ENCODE measurements at regions not wholly inside any gene's neighbourhood (a gene's known extent, or its start where the extent isn't known, plus 50 kb on each side); places are given as distances from the start of the nearest gene placed in this dataset.

- DNase-seq (ENCODE audit: low read depth): no peak
- TF ChIP-seq, protein P1, sequence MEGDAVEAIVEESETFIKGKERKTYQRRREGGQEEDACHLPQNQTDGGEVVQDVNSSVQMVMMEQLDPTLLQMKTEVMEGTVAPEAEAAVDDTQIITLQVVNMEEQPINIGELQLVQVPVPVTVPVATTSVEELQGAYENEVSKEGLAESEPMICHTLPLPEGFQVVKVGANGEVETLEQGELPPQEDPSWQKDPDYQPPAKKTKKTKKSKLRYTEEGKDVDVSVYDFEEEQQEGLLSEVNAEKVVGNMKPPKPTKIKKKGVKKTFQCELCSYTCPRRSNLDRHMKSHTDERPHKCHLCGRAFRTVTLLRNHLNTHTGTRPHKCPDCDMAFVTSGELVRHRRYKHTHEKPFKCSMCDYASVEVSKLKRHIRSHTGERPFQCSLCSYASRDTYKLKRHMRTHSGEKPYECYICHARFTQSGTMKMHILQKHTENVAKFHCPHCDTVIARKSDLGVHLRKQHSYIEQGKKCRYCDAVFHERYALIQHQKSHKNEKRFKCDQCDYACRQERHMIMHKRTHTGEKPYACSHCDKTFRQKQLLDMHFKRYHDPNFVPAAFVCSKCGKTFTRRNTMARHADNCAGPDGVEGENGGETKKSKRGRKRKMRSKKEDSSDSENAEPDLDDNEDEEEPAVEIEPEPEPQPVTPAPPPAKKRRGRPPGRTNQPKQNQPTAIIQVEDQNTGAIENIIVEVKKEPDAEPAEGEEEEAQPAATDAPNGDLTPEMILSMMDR (conservative IDR thresholded peaks at IDR 0.05; ENCODE audit: low read depth, low read length): no peak
- H3K4me3 ChIP-seq (ENCODE audit: low read length): no peak overlapping the region
These were observed 629.9 kb upstream of the ACVR2A start for GRCh38 chr2:147214914-147215313.

DNA sequence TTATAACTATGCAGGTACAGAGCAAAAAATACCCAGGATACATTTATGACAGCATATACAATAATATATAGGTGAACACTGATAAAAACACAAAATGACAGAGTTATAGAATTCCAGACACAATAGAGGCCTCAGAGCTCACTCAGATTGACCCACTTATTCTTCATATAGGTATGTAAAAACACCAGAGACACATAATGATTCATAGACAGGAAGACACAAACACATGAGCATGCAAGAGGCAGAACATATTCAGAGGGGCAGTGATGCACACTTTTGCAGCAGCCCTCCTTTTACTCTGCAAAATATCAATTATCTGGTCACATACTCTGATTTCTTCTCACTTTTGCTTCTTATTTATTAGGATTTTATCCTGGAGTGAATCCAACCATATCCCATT is 633.3 kb upstream of the ACVR2A start:
- DNase-seq (ENCODE audit: low read depth): no peak

GRCh38 chr2:147204102-147204501 is 640.7 kb upstream of the ACVR2A start:
- DNase-seq (ENCODE audit: low read depth): peak; percentile 67
- TF ChIP-seq, protein P1 (conservative IDR thresholded peaks at IDR 0.05; ENCODE audit: low read depth, low read length): no peak
- no peak overlapping the region for H3K4me3 ChIP-seq (ENCODE audit: low read length)

More for the DNA sequence above, 633.3 kb upstream of the ACVR2A start:
- TF ChIP-seq, protein P1 (conservative IDR thresholded peaks at IDR 0.05; ENCODE audit: low read depth, low read length): no peak
- H3K4me3 ChIP-seq (ENCODE audit: low read length): no peak overlapping the region

DNA sequence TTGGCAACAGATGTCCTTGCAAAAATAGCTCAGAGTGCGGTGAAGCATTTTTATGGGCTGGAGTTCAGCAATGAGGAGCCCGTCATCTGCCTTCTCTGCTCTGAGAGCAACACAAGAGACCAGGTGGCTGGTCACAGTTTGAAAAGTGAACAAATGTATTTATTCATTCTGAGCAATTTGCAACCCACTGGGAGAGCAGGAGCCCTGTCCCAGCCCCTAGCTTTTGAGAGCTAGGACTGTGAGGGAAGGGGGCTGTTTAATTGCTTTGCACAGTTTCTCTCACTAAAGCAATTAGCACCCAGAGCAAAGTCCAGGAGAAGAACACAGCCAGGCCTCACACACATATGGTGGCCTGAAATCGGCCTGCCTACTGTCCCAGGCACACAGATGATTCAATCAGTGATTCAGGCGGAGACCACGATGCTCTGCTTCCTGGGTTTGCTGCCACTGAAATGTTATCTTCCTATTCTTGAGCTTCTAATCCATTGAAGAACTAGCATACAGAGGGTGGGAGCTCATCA is 646.1 kb upstream of the ACVR2A start:
- TF ChIP-seq, protein P1 (conservative IDR thresholded peaks at IDR 0.05; ENCODE audit: low read depth, low read length): no peak
- no peak overlapping the region for H3K4me3 ChIP-seq (ENCODE audit: low read length)
- DNase-seq (ENCODE audit: low read depth): no peak

GRCh38 chr2:147197754-147198483 is 646.9 kb upstream of the ACVR2A start:
- TF ChIP-seq, protein P1 (conservative IDR thresholded peaks at IDR 0.05; ENCODE audit: low read depth, low read length): no peak
- no peak overlapping the region for H3K4me3 ChIP-seq (ENCODE audit: low read length)
- no peak for DNase-seq (ENCODE audit: low read depth)

- no peak overlapping the region for H3K4me3 ChIP-seq (ENCODE audit: low read length)
- no peak for DNase-seq (ENCODE audit: low read depth)
- TF ChIP-seq, protein P1 (conservative IDR thresholded peaks at IDR 0.05; ENCODE audit: low read depth, low read length): no peak
These were observed 662.6 kb upstream of the ACVR2A start for GRCh38 chr2:147182260-147182659.
